K562 (cell line): ENCODE measurements at regions not wholly inside any gene's neighbourhood (a gene's known extent, or its start where the extent isn't known, plus 50 kb on each side); places are given as distances from the start of the nearest gene placed in this dataset.
A peak's percentile ranks its signal among the peaks of the same experiment; 100 is the strongest.

Experiments used
- ATAC-seq: fragments of 200-7000 bp; cut with Tn5 transposase; 3 replicates; pipeline ENCODE4 v1.9.1; 2020; ENCODE audit warnings: moderate library complexity
- BruUV-seq: library from RNA; stranded (reverse); fragments of 400-500 nt; replicated peaks from 2 replicates; lab custom pipeline; 2021; lab: Mats Ljungman, UMichigan
- CTCF ChIA-PET: fragments of 300-600 bp; formaldehyde crosslinking; extraction: SDS; loops from one replicate; lab custom pipeline; 2021; ENCODE audit warnings: low intra/inter-chr PET ratio; lab: Yijun Ruan, JAX
- POLR2A ChIA-PET: fragments of 300-600, 350-650 bp; sonication (Branson Sonifier 250); formaldehyde crosslinking; extraction: SDS; loops from one replicate; lab custom pipeline; 2021; ENCODE audit warnings: antibody characterized with exemption, inconsistent platforms; lab: Yijun Ruan, JAX
- DNase-seq, 4 experiments: peaks; one replicate each; pipeline versions ENCODE4 v3.0.0 to v3.0.0-alpha.2; 2011 to 2018; ENCODE audit warnings: low spot score in 3 of 4, mixed read lengths in 3 of 4; ENCODE audit errors: extremely low read depth in 1 of 4
- FAIRE-seq: peaks from 2 replicates; lab custom pipeline; 2011; peaks lifted over from hg19 to GRCh38; lab: Jason Lieb, UNC
- H2AFZ ChIP-seq: 2 replicates; pipeline ENCODE4 v1.6.0; 2011; ENCODE audit warnings: low read depth, low read length, control low read depth, inconsistent platforms
- H3K27ac ChIP-seq: fragments of 200-600 bp; 3 replicates; pipeline ENCODE4 v1.8.0; 2011; ENCODE audit warnings: low read depth, mild to moderate bottlenecking, control low read depth, inconsistent platforms, low read length, moderate library complexity, mixed read lengths; ENCODE audit errors: extremely low read depth
- H3K27me3 ChIP-seq, 2 experiments: fragments of 300-600 bp in 1 of 2; 2 replicates in 1 of 2; 3 replicates in 1 of 2; pipeline versions ENCODE4 v1.6.0 to v1.8.0; 2011; ENCODE audit warnings: inconsistent platforms in 2 of 2, low read length in 2 of 2, mild to moderate bottlenecking in 1 of 2, mixed read lengths in 1 of 2, moderate library complexity in 1 of 2; ENCODE audit not compliant: control insufficient read depth in 2 of 2, insufficient read depth in 2 of 2
- H3K36me3 ChIP-seq: fragments of 300-600 bp; 3 replicates; pipeline ENCODE4 v1.8.0; 2011; ENCODE audit warnings: mild to moderate bottlenecking, low read length, inconsistent platforms; ENCODE audit not compliant: control insufficient read depth, insufficient read depth
- H3K4me1 ChIP-seq, 2 experiments: fragments of 200-600 bp in 1 of 2; replicated peaks in 1 of 2; 2 replicates in 1 of 2; 3 replicates in 1 of 2; pipeline versions ENCODE4 v1.5.1 to v1.8.0; 2011; ENCODE audit warnings: inconsistent platforms in 2 of 2, low read length in 2 of 2, mild to moderate bottlenecking in 1 of 2, mixed read lengths in 1 of 2, moderate library complexity in 1 of 2; ENCODE audit not compliant: control insufficient read depth in 2 of 2, insufficient read depth in 2 of 2
- H3K4me2 ChIP-seq: 2 replicates; pipeline ENCODE4 v1.6.1; 2011; ENCODE audit warnings: low read length, control low read depth, inconsistent platforms, mixed read lengths; ENCODE audit not compliant: insufficient read depth
- H3K4me3 ChIP-seq: fragments of 200-600 bp; sonication (generic), shearing (Covaris generic); 2 replicates; pipeline ENCODE4 v1.5.1; 2016; ENCODE audit warnings: control low read depth, inconsistent platforms
- H3K79me2 ChIP-seq: fragments of 200-600 bp; 3 replicates; pipeline ENCODE4 v1.8.0; 2011; ENCODE audit warnings: low read length, inconsistent platforms; ENCODE audit not compliant: control insufficient read depth, insufficient read depth
- H3K9ac ChIP-seq, 2 experiments: 2 replicates each; pipeline versions ENCODE4 v1.6.0 to v1.6.1; 2011; ENCODE audit warnings: low read depth in 2 of 2, low read length in 2 of 2, control low read depth in 1 of 2, inconsistent platforms in 1 of 2, mild to moderate bottlenecking in 1 of 2, mixed read lengths in 1 of 2; ENCODE audit not compliant: insufficient read depth in 1 of 2
- H3K9me1 ChIP-seq: one replicate; pipeline ENCODE4 v1.6.0; 2011; ENCODE audit warnings: inconsistent platforms, mild to moderate bottlenecking, low read length, moderate library complexity; ENCODE audit not compliant: control insufficient read depth, insufficient read depth
- H3K9me3 ChIP-seq: replicated peaks from 2 replicates; pipeline ENCODE4 v1.5.1; 2011; ENCODE audit warnings: low read depth, low read length, inconsistent platforms; ENCODE audit not compliant: control insufficient read depth, insufficient read depth
- H4K20me1 ChIP-seq: replicated peaks from 2 replicates; pipeline ENCODE4 v1.6.1; 2011; ENCODE audit warnings: low read length, inconsistent platforms, mixed read lengths; ENCODE audit not compliant: control insufficient read depth, insufficient read depth
- PRDM10 ChIP-seq: fragments of 450-650 bp; IDR thresholded peaks from 2 replicates; pipeline ENCODE4 v1.6.1; 2018; ENCODE audit not compliant: partially characterized antibody
- RBM25 ChIP-seq: fragments of 200-400 bp; formaldehyde crosslinking; IDR thresholded peaks from 2 replicates; pipeline ENCODE4 v1.6.1; 2018; ENCODE audit warnings: low read length, low read depth, moderate library complexity; ENCODE audit not compliant: severe bottlenecking
- ZNF277 ChIP-seq: fragments of 250-450 bp; sonication (Bioruptor Pico); IDR thresholded peaks from 2 replicates; pipeline ENCODE4 v1.8.0; 2022; ENCODE audit warnings: inconsistent platforms, mild to moderate bottlenecking, moderate library complexity, borderline replicate concordance
- ZNF518B ChIP-seq: fragments of 250-450 bp; sonication (Bioruptor Pico); IDR thresholded peaks from 2 replicates; pipeline ENCODE4 v1.5.0; 2021; ENCODE audit warnings: mild to moderate bottlenecking, moderate library complexity
- WGBS: fragments of 100-300 bp; shearing (Covaris generic); methylation state at CpG from one replicate; pipeline ENCODE4 v1.1.6; 2016; ENCODE audit warnings: low coverage, mixed read lengths; ENCODE audit not compliant: insufficient coverage; ENCODE audit errors: missing lambda C conversion rate; 5-methylcytosine and 5-hydroxymethylcytosine counted together
- in situ Hi-C: fragments of 300-500 bp; cut with MboI; formaldehyde crosslinking; loops from 4 replicates; pipeline ENCODE4 v1.15.0; 2018; ENCODE audit warnings: inconsistent platforms, mixed read lengths
- intact Hi-C: fragments of 100-400 bp; cut with micrococcal nuclease; formaldehyde crosslinking; loops from 2 replicates; pipeline ENCODE4 v1.14.2; 2022

GRCh38 chr1:113014508-113014907 is 58.5 kb upstream of the LRIG2 start:
- intact Hi-C loops (no loop called here), in situ Hi-C loops (no loop called here)
- DNase-seq (no peak), ATAC-seq (no peak), FAIRE-seq (no peak)
- Histone ChIP-seq H3K9me3 (no peaks in the 10 kb centered on the region), H3K4me3 (no peak overlapping the region), H3K9me1 (no peaks in the 10 kb centered on the region), H3K4me2 (no peak overlapping the region), H3K79me2 (no peaks in the 10 kb centered on the region), H3K27me3 (no peaks in the 10 kb centered on the region), H3K9ac (no peak overlapping the region), H2AFZ (no peak overlapping the region), H4K20me1 (no peaks in the 10 kb centered on the region), H3K27ac (no peak overlapping the region), H3K4me1 (no peaks in the 10 kb centered on the region; a peak in 1 of 5 replicates), H3K36me3 (no peaks in the 10 kb centered on the region)
- WGBS: 89% methylated on average over 4 of the region's 4 CpGs
- ChIA-PET POLR2A (interaction anchor here (0.6 to 1.3 kb wide), 3 partner anchors 9 to 108 kb away, joined by 3 to 7 read pairs (median 4); no protein-coding TSS in a partner anchor), CTCF (no interaction called here)
- TF ChIP-seq RBM25 (peak; percentile 62), ZNF277 (no peak)
- BruUV-seq: no TSS peak

DNA sequence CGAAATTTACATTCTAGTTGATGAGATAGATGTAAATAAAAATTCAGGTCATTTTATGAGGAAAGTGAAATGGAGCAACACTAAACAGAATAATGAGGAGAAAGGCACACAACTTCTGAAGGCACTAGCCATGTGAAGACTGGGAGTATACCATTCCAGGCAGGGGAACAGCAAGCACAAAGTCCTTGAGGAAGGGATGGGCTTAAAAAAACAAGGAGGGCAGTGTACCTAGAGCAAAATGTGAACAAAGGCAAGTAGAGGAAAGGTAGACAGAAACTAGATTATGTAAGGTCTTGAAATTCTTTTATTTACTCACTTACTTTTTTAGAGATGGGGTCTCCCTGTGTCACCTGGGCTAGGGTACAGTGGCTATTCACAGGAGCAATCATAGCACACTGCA is 54.1 kb upstream of the LRIG2 start:
- CTCF ChIA-PET: interaction anchor here (0.6 kb wide), 1 partner anchor 24 kb away, joined by 3 read pairs; no protein-coding TSS in a partner anchor
- BruUV-seq: no TSS peak
- no peaks in the 10 kb centered on the region for H3K79me2 ChIP-seq
- WGBS: 71% methylated on average over 1 of the region's 1 CpG
- FAIRE-seq (no peak), ATAC-seq (peak; percentile 21), DNase-seq (no peak)
- H3K9me1 ChIP-seq: no peaks in the 10 kb centered on the region
- H3K36me3 ChIP-seq: no peaks in the 10 kb centered on the region
- no peak overlapping the region for H3K27ac ChIP-seq
- H3K4me3 ChIP-seq: no peak overlapping the region
- H4K20me1 ChIP-seq: no peaks in the 10 kb centered on the region
- POLR2A ChIA-PET: no interaction called here
- H3K27me3 ChIP-seq: no peaks in the 10 kb centered on the region
- in situ Hi-C loops: no loop called here
- no peaks in the 10 kb centered on the region for H3K9me3 ChIP-seq
- H2AFZ ChIP-seq: no peak overlapping the region
- TF ChIP-seq PRDM10: peak; percentile 41
- TF ChIP-seq ZNF518B (CRISPR knock-in tag): no peak
- TF ChIP-seq, all 486 proteins: peak for 1
- no peak overlapping the region for H3K4me2 ChIP-seq
- peaks cover 0 to 3% of the 10 kb centered on the region in 2 experiments; a peak in 2 of 5 replicates for H3K4me1 ChIP-seq
- no peak overlapping the region for H3K9ac ChIP-seq
- intact Hi-C loops: no loop called here
